WTC11 (cell line): ENCODE measurements at regions not wholly inside any gene's neighbourhood (a gene's known extent, or its start where the extent isn't known, plus 50 kb on each side); places are given as distances from the start of the nearest gene placed in this dataset.

Experiments used
- ATF1 ChIP-seq: sonication (generic); formaldehyde crosslinking; IDR thresholded peaks from 2 replicates; pipeline ENCODE4 v1.8.1; 2023; ENCODE audit warnings: mild to moderate bottlenecking, moderate library complexity, missing genetic modification reagents
- CTCF ChIP-seq: fragments of 200-600 bp; IDR thresholded peaks from 2 replicates; pipeline ENCODE4 v1.8.0; 2022; ENCODE audit warnings: antibody characterized with exemption
- ESRRA ChIP-seq: sonication (generic); formaldehyde crosslinking; IDR thresholded peaks from 2 replicates; pipeline ENCODE4 v1.8.1; 2022; ENCODE audit warnings: mild to moderate bottlenecking, missing genetic modification reagents, borderline replicate concordance
- SMAD4 ChIP-seq: sonication (generic); formaldehyde crosslinking; IDR thresholded peaks from 2 replicates; pipeline ENCODE4 v1.8.0; 2022; ENCODE audit warnings: mild to moderate bottlenecking, missing genetic modification reagents
- SP1 ChIP-seq: sonication (generic); formaldehyde crosslinking; conservative IDR thresholded peaks from 2 replicates; pipeline ENCODE4 v1.8.1; 2022; ENCODE audit warnings: missing genetic modification reagents
- ZBTB21 ChIP-seq: sonication (generic); formaldehyde crosslinking; IDR thresholded peaks from 2 replicates; pipeline ENCODE4 v1.8.1; 2023; ENCODE audit warnings: mild to moderate bottlenecking, missing genetic modification reagents, borderline replicate concordance
- ZNF317 ChIP-seq: sonication (generic); formaldehyde crosslinking; IDR thresholded peaks from 2 replicates; pipeline ENCODE4 v1.8.1; 2023; ENCODE audit warnings: low read depth, mild to moderate bottlenecking, moderate library complexity, missing genetic modification reagents, borderline replicate concordance
- TF ChIP-seq, protein P1 (sequence below): sonication (generic); formaldehyde crosslinking; conservative IDR thresholded peaks from 2 replicates; pipeline ENCODE4 v1.8.1; 2023; ENCODE audit warnings: mild to moderate bottlenecking, low read depth, missing genetic modification reagents, moderate library complexity
- TF ChIP-seq, protein P2 (sequence below): sonication (generic); formaldehyde crosslinking; IDR thresholded peaks from 2 replicates; pipeline ENCODE4 v1.8.0; 2023; ENCODE audit warnings: mild to moderate bottlenecking, missing genetic modification reagents
- TF ChIP-seq, protein P3 (sequence below): sonication (generic); formaldehyde crosslinking; IDR thresholded peaks from 2 replicates; pipeline ENCODE4 v1.8.1; 2023; ENCODE audit warnings: mild to moderate bottlenecking, moderate library complexity, missing genetic modification reagents
- TF ChIP-seq, protein P4 (sequence below): sonication (generic); formaldehyde crosslinking; IDR thresholded peaks from 2 replicates; pipeline ENCODE4 v1.8.1; 2023; ENCODE audit warnings: mild to moderate bottlenecking, missing genetic modification reagents, moderate library complexity

GRCh38 chr18:79598633-79599175, 80.9 kb upstream of the CTDP1 start:
- no peak for TF ChIP-seq CTCF
- no peak for TF ChIP-seq ATF1 (CRISPR knock-in tag)
- TF ChIP-seq ZNF317 (CRISPR knock-in tag): no peak
- TF ChIP-seq, protein P1, sequence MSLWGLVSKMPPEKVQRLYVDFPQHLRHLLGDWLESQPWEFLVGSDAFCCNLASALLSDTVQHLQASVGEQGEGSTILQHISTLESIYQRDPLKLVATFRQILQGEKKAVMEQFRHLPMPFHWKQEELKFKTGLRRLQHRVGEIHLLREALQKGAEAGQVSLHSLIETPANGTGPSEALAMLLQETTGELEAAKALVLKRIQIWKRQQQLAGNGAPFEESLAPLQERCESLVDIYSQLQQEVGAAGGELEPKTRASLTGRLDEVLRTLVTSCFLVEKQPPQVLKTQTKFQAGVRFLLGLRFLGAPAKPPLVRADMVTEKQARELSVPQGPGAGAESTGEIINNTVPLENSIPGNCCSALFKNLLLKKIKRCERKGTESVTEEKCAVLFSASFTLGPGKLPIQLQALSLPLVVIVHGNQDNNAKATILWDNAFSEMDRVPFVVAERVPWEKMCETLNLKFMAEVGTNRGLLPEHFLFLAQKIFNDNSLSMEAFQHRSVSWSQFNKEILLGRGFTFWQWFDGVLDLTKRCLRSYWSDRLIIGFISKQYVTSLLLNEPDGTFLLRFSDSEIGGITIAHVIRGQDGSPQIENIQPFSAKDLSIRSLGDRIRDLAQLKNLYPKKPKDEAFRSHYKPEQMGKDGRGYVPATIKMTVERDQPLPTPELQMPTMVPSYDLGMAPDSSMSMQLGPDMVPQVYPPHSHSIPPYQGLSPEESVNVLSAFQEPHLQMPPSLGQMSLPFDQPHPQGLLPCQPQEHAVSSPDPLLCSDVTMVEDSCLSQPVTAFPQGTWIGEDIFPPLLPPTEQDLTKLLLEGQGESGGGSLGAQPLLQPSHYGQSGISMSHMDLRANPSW (CRISPR knock-in tag): no peak
- TF ChIP-seq, protein P2, sequence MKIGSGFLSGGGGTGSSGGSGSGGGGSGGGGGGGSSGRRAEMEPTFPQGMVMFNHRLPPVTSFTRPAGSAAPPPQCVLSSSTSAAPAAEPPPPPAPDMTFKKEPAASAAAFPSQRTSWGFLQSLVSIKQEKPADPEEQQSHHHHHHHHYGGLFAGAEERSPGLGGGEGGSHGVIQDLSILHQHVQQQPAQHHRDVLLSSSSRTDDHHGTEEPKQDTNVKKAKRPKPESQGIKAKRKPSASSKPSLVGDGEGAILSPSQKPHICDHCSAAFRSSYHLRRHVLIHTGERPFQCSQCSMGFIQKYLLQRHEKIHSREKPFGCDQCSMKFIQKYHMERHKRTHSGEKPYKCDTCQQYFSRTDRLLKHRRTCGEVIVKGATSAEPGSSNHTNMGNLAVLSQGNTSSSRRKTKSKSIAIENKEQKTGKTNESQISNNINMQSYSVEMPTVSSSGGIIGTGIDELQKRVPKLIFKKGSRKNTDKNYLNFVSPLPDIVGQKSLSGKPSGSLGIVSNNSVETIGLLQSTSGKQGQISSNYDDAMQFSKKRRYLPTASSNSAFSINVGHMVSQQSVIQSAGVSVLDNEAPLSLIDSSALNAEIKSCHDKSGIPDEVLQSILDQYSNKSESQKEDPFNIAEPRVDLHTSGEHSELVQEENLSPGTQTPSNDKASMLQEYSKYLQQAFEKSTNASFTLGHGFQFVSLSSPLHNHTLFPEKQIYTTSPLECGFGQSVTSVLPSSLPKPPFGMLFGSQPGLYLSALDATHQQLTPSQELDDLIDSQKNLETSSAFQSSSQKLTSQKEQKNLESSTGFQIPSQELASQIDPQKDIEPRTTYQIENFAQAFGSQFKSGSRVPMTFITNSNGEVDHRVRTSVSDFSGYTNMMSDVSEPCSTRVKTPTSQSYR (CRISPR knock-in tag): no peak
- TF ChIP-seq, protein P3, sequence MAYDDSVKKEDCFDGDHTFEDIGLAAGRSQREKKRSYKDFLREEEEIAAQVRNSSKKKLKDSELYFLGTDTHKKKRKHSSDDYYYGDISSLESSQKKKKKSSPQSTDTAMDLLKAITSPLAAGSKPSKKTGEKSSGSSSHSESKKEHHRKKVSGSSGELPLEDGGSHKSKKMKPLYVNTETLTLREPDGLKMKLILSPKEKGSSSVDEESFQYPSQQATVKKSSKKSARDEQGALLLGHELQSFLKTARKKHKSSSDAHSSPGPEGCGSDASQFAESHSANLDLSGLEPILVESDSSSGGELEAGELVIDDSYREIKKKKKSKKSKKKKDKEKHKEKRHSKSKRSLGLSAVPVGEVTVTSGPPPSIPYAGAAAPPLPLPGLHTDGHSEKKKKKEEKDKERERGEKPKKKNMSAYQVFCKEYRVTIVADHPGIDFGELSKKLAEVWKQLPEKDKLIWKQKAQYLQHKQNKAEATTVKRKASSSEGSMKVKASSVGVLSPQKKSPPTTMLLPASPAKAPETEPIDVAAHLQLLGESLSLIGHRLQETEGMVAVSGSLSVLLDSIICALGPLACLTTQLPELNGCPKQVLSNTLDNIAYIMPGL (CRISPR knock-in tag): no peak
- TF ChIP-seq ESRRA (CRISPR knock-in tag): no peak
- no peak for TF ChIP-seq ZBTB21 (CRISPR knock-in tag)
- TF ChIP-seq SP1 (CRISPR knock-in tag): no peak
- no peak for TF ChIP-seq SMAD4 (CRISPR knock-in tag)
- TF ChIP-seq, protein P4, sequence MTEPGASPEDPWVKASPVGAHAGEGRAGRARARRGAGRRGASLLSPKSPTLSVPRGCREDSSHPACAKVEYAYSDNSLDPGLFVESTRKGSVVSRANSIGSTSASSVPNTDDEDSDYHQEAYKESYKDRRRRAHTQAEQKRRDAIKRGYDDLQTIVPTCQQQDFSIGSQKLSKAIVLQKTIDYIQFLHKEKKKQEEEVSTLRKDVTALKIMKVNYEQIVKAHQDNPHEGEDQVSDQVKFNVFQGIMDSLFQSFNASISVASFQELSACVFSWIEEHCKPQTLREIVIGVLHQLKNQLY: no peak
